PC-3 (cell line): ENCODE measurements at regions not wholly inside any gene's neighbourhood (a gene's known extent, or its start where the extent isn't known, plus 50 kb on each side); places are given as distances from the start of the nearest gene placed in this dataset.

Source experiments
- CTCF ChIP-seq: fragments of 300-600 bp; sonication (generic); conservative IDR thresholded peaks from 2 replicates; pipeline ENCODE4 v1.5.1; 2017; ENCODE audit warnings: antibody characterized with exemption, low read depth, mild to moderate bottlenecking, low read length
- EZH2 ChIP-seq: fragments of 300-600 bp; sonication (generic); IDR thresholded peaks from one replicate; pipeline ENCODE4 v1.6.1; 2017; ENCODE audit warnings: antibody characterized with exemption, mild to moderate bottlenecking, low read length; ENCODE audit not compliant: unreplicated experiment
- EZH2phosphoT487 ChIP-seq: fragments of 300-600 bp; sonication (generic); IDR thresholded peaks from 2 replicates; pipeline ENCODE4 v1.6.1; 2018; ENCODE audit warnings: mild to moderate bottlenecking, antibody characterized with exemption, low read length, borderline replicate concordance

GRCh38 chr2:160719116-160719515 is 225.5 kb upstream of the RBMS1 start:
- TF ChIP-seq EZH2 (no peak), CTCF (no peak), EZH2phosphoT487 (no peak)
